BLaER1 (cell line): ENCODE measurements at regions not wholly inside any gene's neighbourhood (a gene's known extent, or its start where the extent isn't known, plus 50 kb on each side); places are given as distances from the start of the nearest gene placed in this dataset.

Source experiments
- H3K27ac ChIP-seq: shearing (Covaris generic); formaldehyde crosslinking; 2 replicates; pipeline ENCODE4 v1.8.1; 2022
- H3K27me3 ChIP-seq: shearing (Covaris generic); formaldehyde crosslinking; 2 replicates; pipeline ENCODE4 v1.8.1; 2022
- H3K36me3 ChIP-seq: shearing (Covaris generic); formaldehyde crosslinking; 2 replicates; pipeline ENCODE4 v1.8.1; 2022
- H3K4me1 ChIP-seq: shearing (Covaris generic); formaldehyde crosslinking; 2 replicates; pipeline ENCODE4 v1.8.1; 2022
- H3K4me2 ChIP-seq: shearing (Covaris generic); formaldehyde crosslinking; 2 replicates; pipeline ENCODE4 v1.8.1; 2022
- H3K4me3 ChIP-seq: shearing (Covaris generic); formaldehyde crosslinking; 2 replicates; pipeline ENCODE4 v1.8.1; 2022
- H3K9ac ChIP-seq: shearing (Covaris generic); formaldehyde crosslinking; 2 replicates; pipeline ENCODE4 v1.8.1; 2022
- H3K9me3 ChIP-seq: shearing (Covaris generic); formaldehyde crosslinking; 2 replicates; pipeline ENCODE4 v1.8.1; 2022
- H4K20me1 ChIP-seq: shearing (Covaris generic); formaldehyde crosslinking; 2 replicates; pipeline ENCODE4 v1.8.1; 2022
- Cebpa-rat ChIP-seq: shearing (Covaris generic); IDR thresholded peaks from 2 replicates; pipeline ENCODE4 v1.8.1; 2022

- Histone ChIP-seq H4K20me1 (no peaks in the 10 kb centered on the region), H3K4me1 (no peaks in the 10 kb centered on the region), H3K9ac (no peak overlapping the region), H3K9me3 (no peaks in the 10 kb centered on the region), H3K4me3 (no peak overlapping the region), H3K36me3 (no peaks in the 10 kb centered on the region), H3K27ac (no peak overlapping the region), H3K27me3 (no peaks in the 10 kb centered on the region), H3K4me2 (no peak overlapping the region)
- TF ChIP-seq Cebpa-rat = no peak
Measured at GRCh38 chr4:96093563-96093962, 253.7 kb downstream of the PDHA2 start.

DNA sequence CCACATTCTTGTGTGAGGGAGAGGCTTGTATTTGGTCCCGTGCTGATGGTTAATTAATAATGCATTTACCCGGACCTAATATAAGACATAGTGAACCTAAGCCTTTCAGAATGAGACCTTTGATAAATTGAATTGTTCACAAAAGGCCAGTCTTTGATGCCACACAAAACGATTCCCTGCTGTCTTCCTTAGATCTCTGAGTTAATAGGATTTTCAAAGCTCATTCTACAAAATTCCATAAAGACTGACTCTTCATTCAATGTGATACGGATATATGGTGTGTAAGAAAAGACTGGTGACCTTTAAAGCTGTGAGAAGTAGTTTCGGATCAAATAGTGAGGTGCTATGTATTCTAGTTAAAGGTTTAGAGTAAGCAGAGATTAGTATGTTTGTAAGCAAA is 254.3 kb downstream of the PDHA2 start:
- H3K27me3 ChIP-seq = no peaks in the 10 kb centered on the region
- no peak overlapping the region for H3K4me3 ChIP-seq
- no peaks in the 10 kb centered on the region for H3K9me3 ChIP-seq
- no peaks in the 10 kb centered on the region for H4K20me1 ChIP-seq
- TF ChIP-seq Cebpa-rat = no peak
- no peaks in the 10 kb centered on the region for H3K4me1 ChIP-seq
- no peak overlapping the region for H3K9ac ChIP-seq
- H3K27ac ChIP-seq = no peak overlapping the region
- no peaks in the 10 kb centered on the region for H3K36me3 ChIP-seq
- no peak overlapping the region for H3K4me2 ChIP-seq

DNA sequence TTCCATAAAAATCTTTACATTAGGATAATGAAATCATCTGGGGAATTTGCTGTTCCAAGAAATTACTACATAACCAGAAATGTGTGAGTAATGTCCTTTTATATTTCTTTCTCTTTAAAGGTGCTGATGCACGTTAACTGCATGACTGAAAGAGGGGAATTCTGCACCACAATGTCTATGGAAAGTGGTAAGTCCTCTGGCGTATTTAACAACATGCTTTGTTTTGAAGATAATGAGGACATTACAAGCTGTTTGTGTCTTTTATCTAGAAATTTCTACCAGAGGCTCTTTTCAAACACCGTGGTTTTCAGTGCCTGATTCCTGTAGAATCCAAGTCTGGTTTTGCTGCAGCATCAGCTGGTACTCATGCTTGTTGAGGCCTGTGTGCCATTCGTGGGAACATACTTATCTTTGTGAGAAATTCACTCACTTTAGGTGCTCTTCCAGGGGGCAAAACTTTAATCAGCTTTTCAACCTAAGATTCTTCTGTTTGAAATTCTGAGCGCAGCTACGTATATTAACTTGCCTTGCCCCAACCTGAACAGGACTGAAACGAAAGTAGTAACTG is 257.2 kb downstream of the PDHA2 start:
- no peak for TF ChIP-seq Cebpa-rat
- no peak overlapping the region for H3K27ac ChIP-seq

GRCh38 chr4:96097693-96098092 is 257.8 kb downstream of the PDHA2 start:
- H3K4me1 ChIP-seq = no peaks in the 10 kb centered on the region
- no peaks in the 10 kb centered on the region for H3K36me3 ChIP-seq
- no peak overlapping the region for H3K9ac ChIP-seq
- no peaks in the 10 kb centered on the region for H4K20me1 ChIP-seq
- no peak overlapping the region for H3K4me3 ChIP-seq
- TF ChIP-seq Cebpa-rat = no peak
- H3K9me3 ChIP-seq = no peaks in the 10 kb centered on the region
- no peak overlapping the region for H3K27ac ChIP-seq
- H3K4me2 ChIP-seq = no peak overlapping the region
- no peaks in the 10 kb centered on the region for H3K27me3 ChIP-seq

More for the DNA sequence above, 257.2 kb downstream of the PDHA2 start:
- Histone ChIP-seq H3K27me3 (no peaks in the 10 kb centered on the region), H3K4me3 (no peak overlapping the region), H3K4me2 (no peak overlapping the region), H3K9me3 (no peaks in the 10 kb centered on the region), H3K9ac (no peak overlapping the region), H3K36me3 (no peaks in the 10 kb centered on the region), H3K4me1 (no peaks in the 10 kb centered on the region), H4K20me1 (no peaks in the 10 kb centered on the region)

GRCh38 chr4:96099031-96099430 is 259.1 kb downstream of the PDHA2 start:
- Histone ChIP-seq H3K4me3 (no peak overlapping the region), H3K36me3 (no peaks in the 10 kb centered on the region), H3K27me3 (no peaks in the 10 kb centered on the region), H3K9ac (no peak overlapping the region), H3K4me2 (no peak overlapping the region), H4K20me1 (no peaks in the 10 kb centered on the region), H3K9me3 (no peaks in the 10 kb centered on the region), H3K27ac (no peak overlapping the region), H3K4me1 (no peaks in the 10 kb centered on the region)
- TF ChIP-seq Cebpa-rat = no peak

- no peaks in the 10 kb centered on the region for H3K27me3 ChIP-seq
- H3K36me3 ChIP-seq = no peaks in the 10 kb centered on the region
- no peak overlapping the region for H3K4me3 ChIP-seq
- no peaks in the 10 kb centered on the region for H4K20me1 ChIP-seq
- H3K9me3 ChIP-seq = no peaks in the 10 kb centered on the region
- no peak overlapping the region for H3K4me2 ChIP-seq
- H3K9ac ChIP-seq = no peak overlapping the region
- H3K27ac ChIP-seq = no peak overlapping the region
- H3K4me1 ChIP-seq = no peaks in the 10 kb centered on the region
- TF ChIP-seq Cebpa-rat = no peak
Measured at GRCh38 chr4:96102541-96103026, 262.7 kb downstream of the PDHA2 start.

DNA sequence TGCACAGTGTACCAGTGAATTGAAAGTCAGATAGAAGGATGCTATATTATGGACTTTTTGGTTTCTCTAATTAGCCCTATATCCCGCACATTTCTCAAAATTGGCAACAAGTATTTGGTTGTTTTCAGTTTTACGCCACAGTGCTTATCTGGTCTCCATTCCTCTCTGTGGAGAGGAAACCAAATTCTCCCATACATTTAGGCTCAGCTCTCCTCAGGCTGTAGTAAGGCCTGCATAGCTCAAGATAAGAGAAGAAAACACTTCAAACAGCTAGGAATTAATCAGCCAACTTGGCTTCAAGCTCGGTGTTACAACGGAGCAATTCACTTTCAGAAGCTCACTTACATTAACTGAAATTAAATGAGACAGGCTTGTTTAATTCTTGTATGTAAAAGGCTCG is 263.2 kb downstream of the PDHA2 start:
- no peaks in the 10 kb centered on the region for H4K20me1 ChIP-seq
- no peak overlapping the region for H3K4me3 ChIP-seq
- no peak for TF ChIP-seq Cebpa-rat
- H3K9ac ChIP-seq = no peak overlapping the region
- H3K4me2 ChIP-seq = no peak overlapping the region
- H3K4me1 ChIP-seq = no peaks in the 10 kb centered on the region
- H3K9me3 ChIP-seq = no peaks in the 10 kb centered on the region
- H3K36me3 ChIP-seq = no peaks in the 10 kb centered on the region
- H3K27ac ChIP-seq = no peak overlapping the region
- no peaks in the 10 kb centered on the region for H3K27me3 ChIP-seq

- Histone ChIP-seq H3K4me1 (no peaks in the 10 kb centered on the region), H3K27ac (no peak overlapping the region), H3K9me3 (no peaks in the 10 kb centered on the region), H3K4me2 (no peak overlapping the region), H3K27me3 (no peaks in the 10 kb centered on the region), H3K9ac (no peak overlapping the region), H3K36me3 (no peaks in the 10 kb centered on the region), H3K4me3 (no peak overlapping the region), H4K20me1 (no peaks in the 10 kb centered on the region)
- TF ChIP-seq Cebpa-rat = no peak
Measured at GRCh38 chr4:96108146-96108545, 268.3 kb downstream of the PDHA2 start.

- Histone ChIP-seq H3K27me3 (no peaks in the 10 kb centered on the region), H3K36me3 (no peaks in the 10 kb centered on the region), H3K4me3 (no peak overlapping the region), H3K27ac (no peak overlapping the region), H3K9me3 (no peaks in the 10 kb centered on the region), H3K4me1 (no peaks in the 10 kb centered on the region), H3K4me2 (no peak overlapping the region), H3K9ac (no peak overlapping the region), H4K20me1 (no peaks in the 10 kb centered on the region)
- no peak for TF ChIP-seq Cebpa-rat
Measured at GRCh38 chr4:96112631-96113030, 272.7 kb downstream of the PDHA2 start.

- no peaks in the 10 kb centered on the region for H3K36me3 ChIP-seq
- H3K27me3 ChIP-seq = no peaks in the 10 kb centered on the region
- no peak overlapping the region for H3K4me3 ChIP-seq
- no peak overlapping the region for H3K4me2 ChIP-seq
- no peak for TF ChIP-seq Cebpa-rat
- no peaks in the 10 kb centered on the region for H4K20me1 ChIP-seq
- no peak overlapping the region for H3K9ac ChIP-seq
- no peaks in the 10 kb centered on the region for H3K4me1 ChIP-seq
- H3K9me3 ChIP-seq = no peaks in the 10 kb centered on the region
- H3K27ac ChIP-seq = no peak overlapping the region
Measured at GRCh38 chr4:96120206-96120605, 280.3 kb downstream of the PDHA2 start.

DNA sequence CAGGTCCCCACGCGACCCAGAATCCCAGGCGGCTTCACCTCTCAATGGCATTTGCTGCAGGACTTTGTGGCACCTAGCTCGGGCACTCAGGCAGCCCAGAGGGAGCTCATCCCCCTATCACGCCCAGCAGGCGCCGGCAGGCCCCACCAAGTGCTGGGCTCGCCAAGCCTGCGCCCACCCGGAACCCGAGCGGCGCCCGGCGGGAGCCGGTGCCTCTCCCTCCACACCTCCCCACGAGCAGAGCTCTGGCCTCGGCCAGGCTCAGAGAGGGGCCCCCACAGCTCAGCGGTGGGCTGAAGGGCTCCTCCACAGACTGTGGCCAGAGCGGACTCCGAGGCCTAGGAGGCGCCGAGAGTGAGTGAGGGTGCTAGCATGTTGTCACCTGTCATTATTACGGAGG is 286.3 kb downstream of the PDHA2 start:
- no peaks in the 10 kb centered on the region for H4K20me1 ChIP-seq
- TF ChIP-seq Cebpa-rat = no peak
- H3K36me3 ChIP-seq = no peaks in the 10 kb centered on the region
- H3K4me3 ChIP-seq = no peak overlapping the region
- no peak overlapping the region for H3K9ac ChIP-seq
- no peak overlapping the region for H3K27ac ChIP-seq
- no peaks in the 10 kb centered on the region for H3K27me3 ChIP-seq
- H3K4me1 ChIP-seq = no peaks in the 10 kb centered on the region
- H3K4me2 ChIP-seq = no peak overlapping the region
- H3K9me3 ChIP-seq = peaks cover 8% of the 10 kb centered on the region
